SK-N-SH treated with all-trans-retinoic acid at 6 μM for 48 hours (cell line): ENCODE measurements at regions not wholly inside any gene's neighbourhood (a gene's known extent, or its start where the extent isn't known, plus 50 kb on each side); places are given as distances from the start of the nearest gene placed in this dataset.

Experiments
- ATAC-seq: fragments of 200-7000 bp; cut with Tn5 transposase; 3 replicates; pipeline ENCODE4 v1.9.1; 2020; ENCODE audit warnings: mild to moderate bottlenecking, moderate library complexity
- ARNTL ChIP-seq: fragments of 450-650 bp; formaldehyde crosslinking; IDR thresholded peaks from 2 replicates; pipeline ENCODE4 v1.5.0; 2020; ENCODE audit warnings: low read depth, mild to moderate bottlenecking, moderate library complexity, borderline replicate concordance
- BACH2 ChIP-seq: fragments of 250-450 bp; sonication (Bioruptor Pico); IDR thresholded peaks from 2 replicates; pipeline ENCODE4 v1.9.0; 2021; ENCODE audit warnings: mild to moderate bottlenecking, borderline replicate concordance
- CREB5 ChIP-seq: fragments of 250-450 bp; sonication (Bioruptor Pico); IDR thresholded peaks from 2 replicates; pipeline ENCODE4 v1.5.1; 2020; ENCODE audit warnings: low read depth, mild to moderate bottlenecking, moderate library complexity
- CSDC2 ChIP-seq: fragments of 250-450 bp; sonication (Bioruptor Pico); IDR thresholded peaks from 2 replicates; pipeline ENCODE4 v1.5.0; 2020; ENCODE audit warnings: mild to moderate bottlenecking, moderate library complexity
- CSRNP3 ChIP-seq: fragments of 250-450 bp; sonication (Bioruptor Pico); IDR thresholded peaks from 2 replicates; pipeline ENCODE4 v1.5.1; 2021; ENCODE audit warnings: mild to moderate bottlenecking, moderate library complexity
- ESRRG ChIP-seq: fragments of 250-450 bp; sonication (Bioruptor Pico); IDR thresholded peaks from 2 replicates; pipeline ENCODE4 v1.6.1; 2021; ENCODE audit warnings: mild to moderate bottlenecking
- GLIS3 ChIP-seq: fragments of 250-450 bp; sonication (Bioruptor Pico); IDR thresholded peaks from 2 replicates; pipeline ENCODE4 v1.5.0; 2020; ENCODE audit warnings: mild to moderate bottlenecking, moderate library complexity
- ISL1 ChIP-seq: fragments of 250-450 bp; sonication (Bioruptor Pico); IDR thresholded peaks from 2 replicates; pipeline ENCODE4 v2.1.2; 2022; ENCODE audit warnings: mild to moderate bottlenecking, moderate library complexity
- OSR1 ChIP-seq: fragments of 250-450 bp; sonication (Bioruptor Pico); IDR thresholded peaks from 2 replicates; pipeline ENCODE4 v1.8.0; 2022; ENCODE audit warnings: moderate library complexity, mild to moderate bottlenecking, inconsistent platforms
- PATZ1 ChIP-seq: fragments of 250-450 bp; sonication (Bioruptor Pico); IDR thresholded peaks from 2 replicates; pipeline ENCODE4 v1.8.0; 2020; ENCODE audit warnings: mild to moderate bottlenecking, moderate library complexity, borderline replicate concordance
- POU6F1 ChIP-seq: fragments of 250-450 bp; sonication (Bioruptor Pico); IDR thresholded peaks from 2 replicates; pipeline ENCODE4 v1.8.0; 2021; ENCODE audit warnings: low read depth, mild to moderate bottlenecking, moderate library complexity, borderline replicate concordance
- PPARA ChIP-seq: fragments of 250-450 bp; sonication (Bioruptor Pico); IDR thresholded peaks from 2 replicates; pipeline ENCODE4 v1.5.0; 2020; ENCODE audit warnings: mild to moderate bottlenecking, borderline replicate concordance
- SNAI2 ChIP-seq: fragments of 250-450 bp; sonication (Bioruptor Pico); IDR thresholded peaks from 2 replicates; pipeline ENCODE4 v1.5.0; 2020; ENCODE audit warnings: mild to moderate bottlenecking, moderate library complexity
- TCF4 ChIP-seq: fragments of 250-450 bp; sonication (Bioruptor Pico); IDR thresholded peaks from 2 replicates; pipeline ENCODE4 v1.8.0; 2021; ENCODE audit warnings: mild to moderate bottlenecking, moderate library complexity, borderline replicate concordance
- TOX ChIP-seq: fragments of 250-450 bp; sonication (Bioruptor Pico); IDR thresholded peaks from 2 replicates; pipeline ENCODE4 v1.8.0; 2021; ENCODE audit warnings: mild to moderate bottlenecking, moderate library complexity, borderline replicate concordance
- ZC3H10 ChIP-seq: fragments of 250-450 bp; sonication (Bioruptor Pico); IDR thresholded peaks from 2 replicates; pipeline ENCODE4 v1.5.1; 2021; ENCODE audit warnings: mild to moderate bottlenecking, moderate library complexity
- ZFP3 ChIP-seq: fragments of 250-450 bp; sonication (Bioruptor Pico); IDR thresholded peaks from 2 replicates; pipeline ENCODE4 v1.5.0; 2020; ENCODE audit warnings: mild to moderate bottlenecking, moderate library complexity
- ZFP30 ChIP-seq: fragments of 450-650 bp; formaldehyde crosslinking; IDR thresholded peaks from 2 replicates; pipeline ENCODE4 v1.5.0; 2022; ENCODE audit warnings: mild to moderate bottlenecking, moderate library complexity
- ZNF565 ChIP-seq: fragments of 450-650 bp; formaldehyde crosslinking; conservative IDR thresholded peaks from 2 replicates; pipeline ENCODE4 v1.5.0; 2020; ENCODE audit warnings: low read depth, mild to moderate bottlenecking, moderate library complexity
- ZNF70 ChIP-seq: fragments of 450-650 bp; formaldehyde crosslinking; IDR thresholded peaks from 2 replicates; pipeline ENCODE4 v1.5.0; 2020; ENCODE audit warnings: mild to moderate bottlenecking, moderate library complexity
- ZNF8 ChIP-seq: fragments of 450-650 bp; formaldehyde crosslinking; IDR thresholded peaks from 2 replicates; pipeline ENCODE4 v1.5.0; 2020; ENCODE audit warnings: mild to moderate bottlenecking, moderate library complexity

- no peak for TF ChIP-seq ZFP3 (CRISPR knock-in tag)
- no peak for TF ChIP-seq POU6F1 (CRISPR knock-in tag)
- TF ChIP-seq ARNTL (CRISPR knock-in tag) = no peak
- TF ChIP-seq BACH2 (CRISPR knock-in tag) = no peak
- no peak for TF ChIP-seq CREB5 (CRISPR knock-in tag)
- TF ChIP-seq ZNF565 (CRISPR knock-in tag) = no peak
Measured at GRCh38 chr1:96962751-96963211, 241.2 kb downstream of the PTBP2 start (continued).

- TF ChIP-seq PATZ1 (CRISPR knock-in tag) (no peak), CREB5 (CRISPR knock-in tag) (no peak), TCF4 (CRISPR knock-in tag) (no peak), ZFP30 (CRISPR knock-in tag) (no peak), BACH2 (CRISPR knock-in tag) (no peak), GLIS3 (CRISPR knock-in tag) (no peak), ISL1 (CRISPR knock-in tag) (no peak), ARNTL (CRISPR knock-in tag) (no peak), ZFP3 (CRISPR knock-in tag) (no peak), CSRNP3 (CRISPR knock-in tag) (no peak), ZNF565 (CRISPR knock-in tag) (no peak), ZNF70 (no peak), TOX (no peak), OSR1 (no peak)
- ATAC-seq = no peak
Measured at GRCh38 chr1:96964761-96965160, 243.2 kb downstream of the PTBP2 start.

- ATAC-seq = peak; percentile 97
- no peak for TF ChIP-seq TOX
Measured at GRCh38 chr1:96966536-96967138, 245.1 kb downstream of the PTBP2 start.

- ATAC-seq = no peak
- TF ChIP-seq PPARA (CRISPR knock-in tag) = no peak
- no peak for TF ChIP-seq CSDC2
- no peak for TF ChIP-seq ZNF565 (CRISPR knock-in tag)
- no peak for TF ChIP-seq SNAI2 (CRISPR knock-in tag)
- no peak for TF ChIP-seq CREB5 (CRISPR knock-in tag)
- no peak for TF ChIP-seq ZNF70
- TF ChIP-seq OSR1 = no peak
- no peak for TF ChIP-seq ARNTL (CRISPR knock-in tag)
- TF ChIP-seq TOX = no peak
- TF ChIP-seq ZC3H10 (CRISPR knock-in tag) = no peak
- no peak for TF ChIP-seq ESRRG (CRISPR knock-in tag)
- TF ChIP-seq CSRNP3 (CRISPR knock-in tag) = no peak
- no peak for TF ChIP-seq ZFP3 (CRISPR knock-in tag)
- TF ChIP-seq ZFP30 (CRISPR knock-in tag) = no peak
- no peak for TF ChIP-seq ZNF8 (CRISPR knock-in tag)
- no peak for TF ChIP-seq PATZ1 (CRISPR knock-in tag)
Measured at GRCh38 chr1:96967311-96967710, 245.7 kb downstream of the PTBP2 start.
